NCI-H2196 (cell line): ENCODE measurements at regions not wholly inside any gene's neighbourhood (a gene's known extent, or its start where the extent isn't known, plus 50 kb on each side); places are given as distances from the start of the nearest gene placed in this dataset.

Source experiments
- DNase-seq: peaks from one replicate; lab custom pipeline; 2025; ENCODE audit not compliant: unreplicated experiment; lab: John Stamatoyannopoulos, UW

- DNase-seq, result no peak
These were observed 444.1 kb downstream of the IPO8 start for GRCh38 chr12:30251546-30251945.

DNA sequence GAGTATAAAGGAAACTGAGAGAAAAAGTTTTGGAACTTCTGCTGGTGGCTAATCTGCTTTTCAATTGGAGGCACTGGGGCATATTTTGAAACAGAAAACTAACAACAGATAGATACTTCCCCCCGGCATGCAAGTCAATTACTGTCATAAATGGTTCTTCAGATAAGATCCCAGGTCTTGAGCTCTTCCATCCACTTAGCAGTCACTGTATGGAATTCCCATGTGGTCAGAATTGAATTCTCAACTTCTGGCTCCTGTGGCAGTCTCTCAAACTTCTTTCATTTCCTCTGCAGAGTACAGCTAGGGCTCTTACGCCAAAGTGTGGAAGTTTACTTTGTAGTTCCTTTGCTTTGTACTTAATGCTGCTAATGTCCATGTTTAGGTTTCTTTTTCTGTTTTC lies 452.2 kb downstream of the IPO8 start:
- DNase-seq, result no peak

GRCh38 chr12:30219047-30219446 lies 435.3 kb upstream of the TMTC1 start:
- DNase-seq, result no peak

DNA sequence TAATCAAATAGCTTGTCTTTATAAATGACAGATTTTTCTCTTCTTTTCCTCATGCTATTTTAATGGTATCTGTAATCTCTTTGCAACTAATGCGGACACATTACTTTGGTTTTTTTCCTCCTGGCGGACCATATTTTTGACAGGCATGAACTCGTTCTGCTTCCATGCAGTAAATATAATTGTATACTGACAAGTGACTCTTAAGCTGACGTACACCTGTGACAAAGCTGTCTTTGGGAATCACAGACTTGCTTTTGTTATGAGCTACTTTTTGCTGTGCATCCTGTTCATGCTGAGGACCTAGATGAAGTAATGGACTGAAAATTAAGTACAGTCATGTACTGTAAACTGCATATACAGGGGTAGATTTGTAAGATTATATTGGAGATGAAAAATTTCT lies 434.3 kb upstream of the TMTC1 start:
- no peak for DNase-seq

GRCh38 chr12:30213166-30213565 lies 429.4 kb upstream of the TMTC1 start:
- DNase-seq, result no peak

DNA sequence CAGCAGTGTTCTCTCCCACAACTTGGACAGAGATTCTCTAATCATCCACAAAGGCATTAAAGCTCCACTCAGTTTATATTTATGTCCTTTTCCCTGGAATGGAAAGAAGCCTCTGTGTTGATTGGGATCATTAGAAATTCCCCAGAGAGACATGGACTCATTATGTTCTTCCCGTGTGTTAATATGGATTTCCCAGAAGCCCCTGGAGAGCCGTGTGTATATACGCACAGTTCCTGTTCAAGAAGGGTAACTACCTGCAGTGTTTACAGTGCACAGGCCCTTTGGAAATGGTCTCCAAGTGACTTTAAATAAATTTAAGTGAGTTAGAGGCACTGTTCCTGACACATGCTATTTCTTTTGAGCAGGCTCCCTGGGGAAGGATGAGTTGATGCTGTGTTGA lies 428.0 kb upstream of the TMTC1 start:
- DNase-seq, result no peak

DNA sequence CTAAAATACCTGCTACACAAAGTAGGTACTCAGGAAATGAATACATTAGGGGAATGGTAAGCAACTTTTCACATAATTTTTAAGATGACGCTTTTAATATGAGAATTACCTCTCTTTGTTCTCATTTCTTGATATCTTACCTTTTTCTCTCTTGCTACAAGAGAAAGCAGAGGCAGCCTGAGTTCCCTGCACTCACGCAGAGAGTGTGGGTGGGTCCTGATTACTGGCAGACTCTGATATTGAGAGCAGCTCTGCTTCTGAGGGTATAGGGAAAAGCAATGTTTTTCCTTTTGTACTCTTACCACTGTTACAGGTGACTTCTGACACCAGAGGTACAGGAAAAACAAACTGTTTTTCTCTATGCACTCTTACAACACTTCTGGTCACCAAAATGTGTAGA lies 420.2 kb upstream of the TMTC1 start:
- DNase-seq, result no peak

GRCh38 chr12:30202521-30203254 lies 418.9 kb upstream of the TMTC1 start:
- no peak for DNase-seq

DNA sequence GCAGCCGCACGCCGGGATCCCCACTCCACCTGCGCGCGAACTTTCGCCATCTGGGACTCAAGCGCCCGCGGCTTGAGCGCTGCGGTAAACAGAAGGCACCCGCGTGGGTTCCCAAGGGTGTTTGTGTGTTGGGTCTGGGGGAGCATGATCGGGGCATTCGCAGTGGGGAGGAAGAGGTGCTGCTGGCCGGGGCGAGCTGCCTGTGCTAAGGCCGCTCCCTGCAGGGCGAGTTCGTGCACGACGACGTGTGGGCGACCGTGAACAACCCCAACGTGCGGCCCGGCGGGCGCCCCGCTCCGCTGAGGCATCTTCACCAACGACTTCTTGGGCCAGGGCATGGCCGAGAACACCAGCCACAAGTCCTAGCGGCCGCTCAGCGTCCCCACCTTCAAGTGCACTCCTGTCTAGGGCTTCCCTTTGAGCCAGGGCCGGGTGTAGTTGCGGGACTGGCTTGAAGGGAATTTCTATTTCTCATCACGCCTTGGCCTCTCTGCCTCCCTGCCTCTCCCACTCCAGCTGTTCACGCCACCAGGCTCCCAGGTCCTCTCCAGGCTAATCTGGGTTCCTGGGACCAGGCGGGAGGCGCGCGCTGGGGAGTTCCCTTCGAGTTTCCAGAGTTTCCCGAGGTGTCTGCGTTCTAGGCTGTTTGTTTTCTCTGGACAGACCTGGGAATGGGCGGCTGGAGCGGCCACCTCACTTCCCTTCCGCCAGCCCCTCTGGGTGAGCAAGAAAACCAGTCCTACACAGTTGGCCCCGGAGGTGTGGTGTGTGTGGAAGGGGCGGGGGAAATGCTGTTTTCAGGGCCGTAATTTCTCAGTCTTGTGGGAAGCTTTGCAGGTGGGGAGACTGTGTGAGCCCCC lies 417.8 kb upstream of the TMTC1 start:
- DNase-seq, result no peak

DNA sequence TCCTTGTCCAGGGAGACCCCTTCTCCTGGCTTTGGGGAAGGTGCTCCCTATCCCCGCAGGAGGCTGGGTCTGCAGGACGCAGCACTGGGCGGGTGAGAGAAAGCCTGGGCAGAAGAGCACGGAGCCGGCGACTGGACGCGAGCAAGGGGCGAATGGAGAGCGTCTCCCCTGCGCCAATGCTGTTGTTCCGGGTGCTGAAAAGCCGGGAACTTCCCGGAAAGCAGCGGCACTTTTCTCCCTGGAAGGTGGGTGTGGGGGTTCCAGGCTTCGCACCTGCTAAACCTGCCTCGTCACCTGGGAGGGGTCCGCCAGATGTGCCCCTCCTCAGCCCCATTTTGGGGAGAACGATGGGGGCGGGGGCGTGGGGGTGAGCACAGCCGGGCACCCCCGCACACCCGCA lies 417.1 kb upstream of the TMTC1 start:
- no peak for DNase-seq

GRCh38 chr12:30197392-30198057 lies 413.8 kb upstream of the TMTC1 start:
- no peak for DNase-seq

DNA sequence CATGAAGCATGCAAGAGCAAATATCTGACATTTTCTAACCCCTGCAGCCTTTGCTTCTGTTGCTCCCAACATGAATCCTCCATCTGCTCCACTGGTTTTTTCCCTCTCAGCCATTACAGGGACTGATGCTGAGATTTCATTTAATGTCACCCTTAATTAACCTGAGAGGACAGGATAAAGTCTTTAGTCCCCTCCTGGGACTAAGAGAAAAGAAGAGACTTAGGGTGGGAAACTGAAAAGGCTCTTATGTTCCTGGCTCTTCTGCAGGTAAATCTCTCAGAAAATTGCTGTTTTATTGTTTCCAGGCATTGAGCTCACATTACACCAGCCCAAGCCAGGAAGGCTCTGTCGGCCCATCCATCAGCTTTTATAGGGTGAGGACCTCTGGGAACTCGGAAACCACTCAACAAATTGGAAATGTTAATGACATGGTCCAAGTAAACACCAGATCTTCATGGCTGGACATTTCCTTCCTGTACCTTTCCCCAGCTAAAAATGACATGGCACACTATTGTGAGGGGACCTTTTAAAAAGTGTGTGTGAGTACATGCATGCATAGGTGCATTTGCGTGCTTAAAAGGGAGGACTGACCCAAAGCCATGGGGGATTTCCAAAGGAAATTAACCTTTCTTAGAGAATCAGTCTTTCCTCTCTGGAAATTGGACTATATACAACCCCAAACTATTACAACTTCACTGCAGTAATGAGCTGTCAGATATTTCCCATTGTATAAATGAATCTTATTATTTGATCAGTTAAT lies 408.1 kb upstream of the TMTC1 start:
- no peak for DNase-seq

DNA sequence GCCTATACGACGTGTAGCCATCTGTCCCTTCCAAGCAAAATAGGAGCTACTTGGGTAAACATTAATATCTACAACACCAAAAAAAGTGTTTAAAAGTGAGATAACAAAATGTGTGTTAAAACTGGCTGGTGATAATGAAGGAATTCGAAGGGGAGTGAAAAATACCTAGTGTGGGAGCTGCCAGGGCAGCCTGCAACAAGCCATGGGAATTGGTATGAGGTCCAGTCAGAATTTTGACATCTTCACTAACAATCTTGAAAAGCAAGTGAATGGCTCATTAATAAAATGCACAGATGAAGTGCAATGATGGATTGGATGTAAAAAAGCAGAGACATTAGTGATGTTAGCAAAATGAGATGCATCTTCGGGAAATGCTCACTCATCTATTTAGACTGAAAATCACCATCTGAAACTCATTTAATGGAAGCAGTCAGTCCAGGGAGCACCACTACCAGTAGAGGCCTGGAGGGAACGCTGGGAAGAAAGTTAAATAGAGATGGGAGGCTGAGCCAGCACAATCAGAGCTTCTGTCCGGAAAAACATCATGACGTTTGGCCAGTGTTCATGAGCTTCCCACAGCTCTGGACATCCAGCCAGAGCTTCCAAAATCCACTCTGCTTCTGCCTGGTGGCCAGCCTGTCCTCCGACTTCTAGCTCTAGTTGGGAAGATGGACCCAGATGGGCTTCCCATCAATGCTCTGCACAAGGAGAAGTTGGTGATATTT lies 405.0 kb upstream of the TMTC1 start:
- DNase-seq, result no peak

- no peak for DNase-seq
These were observed 403.7 kb upstream of the TMTC1 start for GRCh38 chr12:30187426-30187825.

DNA sequence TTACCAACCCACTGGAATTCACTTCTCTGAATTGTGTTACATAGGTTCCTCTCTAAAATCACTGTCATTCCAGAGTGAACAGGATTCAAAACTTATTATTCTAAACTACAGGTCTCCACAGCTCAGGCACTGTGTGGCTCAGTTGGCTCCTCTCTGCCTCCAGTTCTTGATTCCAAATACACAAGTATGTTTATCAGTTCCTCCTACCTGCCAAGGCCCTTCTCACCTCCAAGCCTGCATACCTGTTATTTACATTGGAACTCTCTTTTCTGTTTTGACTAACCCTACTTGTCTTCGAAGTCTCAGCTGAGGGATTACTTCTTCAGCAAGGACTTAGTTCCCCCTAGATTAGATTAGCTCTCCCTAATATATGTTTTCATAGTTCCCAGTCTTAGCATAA lies 397.6 kb upstream of the TMTC1 start:
- DNase-seq, result no peak

DNA sequence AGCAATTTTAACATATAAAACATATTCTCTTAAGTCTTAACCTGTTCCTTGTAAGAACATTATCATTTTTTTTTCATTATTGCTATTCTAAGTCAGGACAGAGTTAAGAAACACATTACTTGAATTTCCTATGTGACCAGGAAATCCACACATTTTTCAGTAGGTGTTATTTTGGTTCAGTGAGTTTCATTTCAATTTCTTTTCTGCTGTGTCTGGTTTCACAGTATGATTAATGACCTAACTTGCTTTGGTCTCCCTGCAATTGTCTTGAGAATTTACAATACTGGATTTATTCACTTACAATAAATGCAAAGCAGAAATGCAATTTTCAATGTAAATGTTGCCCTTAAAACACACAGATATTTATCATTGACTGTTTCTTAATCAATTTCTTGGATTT lies 396.9 kb upstream of the TMTC1 start:
- DNase-seq, result no peak

- no peak for DNase-seq
These were observed 395.2 kb upstream of the TMTC1 start for GRCh38 chr12:30178916-30179315.

DNA sequence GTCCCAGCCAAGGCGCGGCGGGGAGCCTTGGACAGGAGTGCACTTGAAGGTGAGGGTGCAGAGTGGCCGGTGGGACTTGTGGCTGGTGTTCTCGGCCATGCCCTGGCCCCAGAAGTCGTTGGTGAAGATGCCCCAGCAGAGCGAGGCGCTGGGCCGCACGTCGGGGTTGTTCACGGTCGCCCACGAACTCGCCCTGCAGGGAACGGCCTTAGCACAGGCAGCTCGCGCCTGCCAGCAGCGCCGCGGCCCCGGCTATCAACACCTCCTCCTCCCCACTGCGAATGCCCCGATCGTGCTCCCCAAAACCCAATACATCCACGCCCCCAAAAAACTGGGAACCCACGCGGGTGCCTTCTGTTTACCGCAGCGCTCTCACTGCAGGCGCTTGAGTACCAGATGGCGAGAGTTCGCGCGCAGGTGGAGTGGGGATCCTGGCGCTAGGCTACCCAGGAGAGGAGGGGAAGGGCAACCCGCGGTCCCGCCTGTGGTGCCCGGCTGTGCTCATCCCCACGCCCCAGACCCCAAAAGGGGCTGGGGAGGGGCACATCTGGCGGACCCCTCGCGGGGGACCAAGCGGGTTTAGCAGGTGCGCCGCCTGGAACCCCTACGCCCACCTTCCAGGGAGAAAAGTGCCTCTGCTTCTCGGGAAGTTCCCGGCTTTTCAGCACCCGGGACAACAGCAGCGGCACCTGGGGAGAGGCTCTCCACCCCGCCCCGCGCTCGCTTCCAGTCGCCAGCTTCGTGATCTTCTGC lies 386.3 kb upstream of the TMTC1 start:
- no peak for DNase-seq

- no peak for DNase-seq
These were observed 382.5 kb upstream of the TMTC1 start for GRCh38 chr12:30166006-30166795.
